Endothelial cell of umbilical vein (primary cell): ENCODE measurements at regions not wholly inside any gene's neighbourhood (a gene's known extent, or its start where the extent isn't known, plus 50 kb on each side); places are given as distances from the start of the nearest gene placed in this dataset.

Source experiments
- BruUV-seq: library from RNA; stranded (reverse); fragments of 400-500 nt; replicated peaks from 2 replicates; lab custom pipeline; 2021; lab: Mats Ljungman, UMichigan
- CTCF ChIA-PET: fragments of 300-600, 350-600 bp; sonication (Branson Sonifier 250); formaldehyde crosslinking; loops from one replicate; lab custom pipeline; 2021; ENCODE audit warnings: antibody characterized with exemption, inconsistent platforms; lab: Charles Lee
- POLR2A ChIA-PET: fragments of 300-600, 350-600 bp; sonication (Branson Sonifier 250); formaldehyde crosslinking; loops from one replicate; lab custom pipeline; 2021; ENCODE audit warnings: antibody characterized with exemption, inconsistent platforms; lab: Charles Lee
- DNase-seq: peaks from one replicate; pipeline ENCODE4 v3.0.0-alpha.2; 2011; ENCODE audit warnings: low read depth, low spot score
- FAIRE-seq: peaks from 2 replicates; lab custom pipeline; 2011; peaks lifted over from hg19 to GRCh38; lab: Jason Lieb, UNC
- H2AFZ ChIP-seq: 2 replicates; pipeline ENCODE4 v1.6.0; 2012; ENCODE audit warnings: low read depth, low read length, control low read depth, inconsistent platforms
- H3K27ac ChIP-seq: 2 replicates; pipeline ENCODE4 v1.5.1; 2011; ENCODE audit warnings: low read depth, mild to moderate bottlenecking, control low read depth, low read length, moderate library complexity; ENCODE audit not compliant: insufficient read depth
- H3K27me3 ChIP-seq, 2 experiments: 2 replicates each; pipeline versions ENCODE4 v1.6.0 to v1.6.1; 2011; ENCODE audit warnings: low read length in 2 of 2, mixed read lengths in 1 of 2; ENCODE audit not compliant: control insufficient read depth in 2 of 2, insufficient read depth in 2 of 2
- H3K36me3 ChIP-seq, 2 experiments: 2 replicates in 1 of 2; 3 replicates in 1 of 2; pipeline ENCODE4 v1.5.1; 2011; ENCODE audit warnings: low read length in 2 of 2, mild to moderate bottlenecking in 1 of 2, moderate library complexity in 1 of 2; ENCODE audit not compliant: control insufficient read depth in 2 of 2, insufficient read depth in 2 of 2; ENCODE audit errors: extremely low read depth in 1 of 2
- H3K4me1 ChIP-seq: 3 replicates; pipeline ENCODE4 v1.5.1; 2011; ENCODE audit warnings: mild to moderate bottlenecking, low read length; ENCODE audit not compliant: control insufficient read depth, insufficient read depth; ENCODE audit errors: extremely low read depth
- H3K4me2 ChIP-seq: 2 replicates; pipeline ENCODE4 v1.6.1; 2011; ENCODE audit warnings: low read length, control low read depth, mixed read lengths; ENCODE audit not compliant: insufficient read depth
- H3K4me3 ChIP-seq, 3 experiments: fragments of 200-600 bp in 1 of 3; sonication (generic), shearing (Covaris generic) in 1 of 3; replicated peaks in 1 of 3; 2 replicates each; pipeline ENCODE4 v1.5.1; 2011 to 2016; ENCODE audit warnings: control low read depth in 3 of 3, low read length in 3 of 3, mild to moderate bottlenecking in 2 of 3, inconsistent platforms in 1 of 3, low read depth in 1 of 3, moderate library complexity in 1 of 3; ENCODE audit not compliant: insufficient read depth in 1 of 3
- H3K79me2 ChIP-seq: 2 replicates; pipeline ENCODE4 v1.6.0; 2012; ENCODE audit warnings: low read length, inconsistent platforms; ENCODE audit not compliant: control insufficient read depth, insufficient read depth
- H3K9ac ChIP-seq: replicated peaks from 2 replicates; pipeline ENCODE3; 2011; ENCODE audit warnings: low read length, control low read depth; ENCODE audit not compliant: insufficient read depth; ENCODE audit errors: extremely low read depth
- H3K9me1 ChIP-seq: replicated peaks from 3 replicates; pipeline ENCODE4 v1.6.0; 2011; ENCODE audit warnings: mild to moderate bottlenecking, low read length; ENCODE audit not compliant: control insufficient read depth, insufficient read depth; ENCODE audit errors: extremely low read depth
- H3K9me3 ChIP-seq: replicated peaks from 2 replicates; pipeline ENCODE4 v1.5.1; 2012; ENCODE audit warnings: low read length, inconsistent platforms; ENCODE audit not compliant: control insufficient read depth, insufficient read depth
- H4K20me1 ChIP-seq: replicated peaks from 2 replicates; pipeline ENCODE3; 2011; ENCODE audit warnings: mild to moderate bottlenecking, low read length; ENCODE audit not compliant: control insufficient read depth, insufficient read depth; ENCODE audit errors: extremely low read depth
- CTCF ChIP-seq, 2 donors: IDR thresholded peaks; 1 replicate in 1 of 2; 2 replicates in 1 of 2; pipeline ENCODE4 v1.5.1; 2011; ENCODE audit warnings: low read length in 2 of 2, mild to moderate bottlenecking in 2 of 2, moderate library complexity in 2 of 2, control low read depth in 1 of 2, inconsistent platforms in 1 of 2, low read depth in 1 of 2; ENCODE audit not compliant: insufficient read depth in 1 of 2; ENCODE audit errors: extremely low read depth in 1 of 2
- EZH2 ChIP-seq: IDR thresholded peaks from 2 replicates; pipeline ENCODE4 v1.6.1; 2012; ENCODE audit warnings: borderline replicate concordance, low read depth, mild to moderate bottlenecking, moderate library complexity, low read length, inconsistent platforms; ENCODE audit not compliant: severe bottlenecking
- FOS ChIP-seq: IDR thresholded peaks from 2 replicates; pipeline ENCODE4 v1.6.1; 2011; ENCODE audit warnings: mild to moderate bottlenecking, low read length, moderate library complexity, borderline replicate concordance; ENCODE audit not compliant: insufficient read depth
- GATA2 ChIP-seq: IDR thresholded peaks from 2 replicates; pipeline ENCODE4 v1.7.0; 2011; ENCODE audit warnings: low read depth, mild to moderate bottlenecking, moderate library complexity, mixed read lengths, low read length; ENCODE audit not compliant: insufficient read length, insufficient read depth
- MAX ChIP-seq: IDR thresholded peaks from 2 replicates; pipeline ENCODE4 v1.6.1; 2011; ENCODE audit not compliant: insufficient read depth, insufficient read length
- MYC ChIP-seq: IDR thresholded peaks from one replicate; pipeline ENCODE4 v1.6.1; 2011; ENCODE audit warnings: mild to moderate bottlenecking, low read depth, low read length
- POLR2A ChIP-seq: IDR thresholded peaks from 2 replicates; pipeline ENCODE4 v1.6.1; 2012; ENCODE audit warnings: low read depth, mild to moderate bottlenecking, control low read depth, low read length
- POLR2AphosphoS5 ChIP-seq: IDR thresholded peaks from 2 replicates; pipeline ENCODE4 v1.6.1; 2012; ENCODE audit warnings: low read depth, mild to moderate bottlenecking, control low read depth, low read length, moderate library complexity; ENCODE audit not compliant: insufficient read depth
- dilution Hi-C: fragments of 300-500 bp; cut with MboI; formaldehyde crosslinking; loops from one replicate; pipeline ENCODE4 v1.15.0; 2019; ENCODE audit warnings: low sequenced_read_pairs; ENCODE audit not compliant: extremely low pct_ligation_motif_present
- intact Hi-C: fragments of 100-400 bp; cut with micrococcal nuclease; formaldehyde crosslinking; loops from one replicate; pipeline ENCODE4 v1.10.0; 2022

GRCh38 chr11:131070365-131070764, 154.1 kb upstream of the SNX19 start:
- Histone ChIP-seq H3K79me2 (no peaks in the 10 kb centered on the region), H3K4me2 (no peak overlapping the region), H3K9ac (no peak overlapping the region), H3K27me3 (no peaks in the 10 kb centered on the region), H3K4me1 (no peaks in the 10 kb centered on the region), H3K27ac (no peak overlapping the region), H3K9me1 (no peaks in the 10 kb centered on the region), H3K9me3 (no peaks in the 10 kb centered on the region), H3K4me3 (no peak overlapping the region), H4K20me1 (no peaks in the 10 kb centered on the region), H3K36me3 (no peaks in the 10 kb centered on the region), H2AFZ (no peak overlapping the region)
- DNase-seq (no peak), FAIRE-seq (no peak)
- BruUV-seq: no TSS peak
- TF ChIP-seq MAX (no peak), EZH2 (no peak), POLR2AphosphoS5 (no peak), MYC (no peak), FOS (no peak), GATA2 (no peak), POLR2A (no peak), CTCF (IDR thresholded peaks at IDR 0.05; ENCODE audit: extremely low read depth in 1 of 2, insufficient read depth in 1 of 2, low read depth in 1 of 2, low read length in 2 of 2) (no peak)
- CTCF ChIA-PET: no interaction called here
- dilution Hi-C loops (loop anchor here (25.0 kb wide), 1 partner anchor 592 kb away; no protein-coding TSS in a partner anchor), intact Hi-C loops (no loop called here)
- POLR2A ChIA-PET: no interaction called here
